CD4-positive, alpha-beta memory T cell (primary cell): ENCODE measurements at regions not wholly inside any gene's neighbourhood (a gene's known extent, or its start where the extent isn't known, plus 50 kb on each side); places are given as distances from the start of the nearest gene placed in this dataset.

Experiments used
- CTCF ChIA-PET: fragments of 350-600 bp; sonication (Branson Sonifier 250); formaldehyde crosslinking; loops from one replicate; lab custom pipeline; 2021; ENCODE audit warnings: inconsistent platforms; ENCODE audit not compliant: partially characterized antibody; lab: Charles Lee
- POLR2A ChIA-PET: fragments of 350-600 bp; sonication (Branson Sonifier 250); formaldehyde crosslinking; loops from one replicate; lab custom pipeline; 2021; ENCODE audit not compliant: partially characterized antibody; lab: Charles Lee
- DNase-seq, 5 donors: peaks; one replicate each; pipeline versions ENCODE4 v3.0.0 to v3.0.0-alpha.2; 2020 to 2022; ENCODE audit warnings: mixed read lengths in 1 of 5
- H3K27ac ChIP-seq: one replicate; pipeline ENCODE4 v1.7.0; 2013; ENCODE audit warnings: low read depth, low read length
- H3K27me3 ChIP-seq: 2 replicates; pipeline ENCODE4 v1.7.0; 2013; ENCODE audit warnings: mild to moderate bottlenecking, low read length, moderate library complexity; ENCODE audit not compliant: insufficient read depth
- H3K36me3 ChIP-seq: 2 replicates; pipeline ENCODE4 v1.7.0; 2013; ENCODE audit warnings: mild to moderate bottlenecking, low read length, moderate library complexity; ENCODE audit not compliant: insufficient read depth
- H3K4me1 ChIP-seq: 2 replicates; pipeline ENCODE4 v1.7.0; 2013; ENCODE audit warnings: mild to moderate bottlenecking, low read length, moderate library complexity; ENCODE audit not compliant: insufficient read depth
- H3K4me3 ChIP-seq, 2 donors: one replicate each; pipeline ENCODE4 v1.7.0; 2013; ENCODE audit warnings: low read length in 2 of 2, mild to moderate bottlenecking in 1 of 2
- H3K9me3 ChIP-seq, 2 donors: one replicate each; pipeline ENCODE4 v1.7.0; 2013; ENCODE audit warnings: low read length in 2 of 2, control low read depth in 1 of 2; ENCODE audit not compliant: control insufficient read depth in 1 of 2
- H3K27ac Mint-ChIP-seq, 7 donors: one replicate each; pipeline ENCODE4 v1.8.0; 2020 to 2021; ENCODE audit warnings: mixed read lengths in 7 of 7, mild to moderate bottlenecking in 6 of 7, inconsistent platforms in 3 of 7, moderate library complexity in 3 of 7
- H3K27me3 Mint-ChIP-seq, 2 donors: one replicate each; pipeline ENCODE4 v1.8.0; 2020 to 2021; ENCODE audit warnings: mixed read lengths in 2 of 2
- H3K36me3 Mint-ChIP-seq, 2 donors: one replicate each; pipeline ENCODE4 v1.8.0; 2020 to 2021; ENCODE audit warnings: mixed read lengths in 2 of 2, inconsistent platforms in 1 of 2, mild to moderate bottlenecking in 1 of 2
- H3K4me1 Mint-ChIP-seq, 4 donors: one replicate each; pipeline ENCODE4 v1.8.0; 2020 to 2021; ENCODE audit warnings: mixed read lengths in 4 of 4, mild to moderate bottlenecking in 1 of 4
- H3K4me3 Mint-ChIP-seq, 8 donors: one replicate each; pipeline ENCODE4 v1.8.0; 2020 to 2021; ENCODE audit warnings: mixed read lengths in 8 of 8, mild to moderate bottlenecking in 7 of 8, moderate library complexity in 6 of 8, inconsistent platforms in 3 of 8
- H3K9me3 Mint-ChIP-seq, 8 donors: one replicate each; pipeline ENCODE4 v1.8.0; 2020 to 2021; ENCODE audit warnings: mixed read lengths in 8 of 8, mild to moderate bottlenecking in 5 of 8, inconsistent platforms in 3 of 8, moderate library complexity in 1 of 8
- intact Hi-C: fragments of 100-400 bp; cut with micrococcal nuclease; formaldehyde crosslinking; loops from one replicate; pipeline ENCODE4 v1.15.1; 2023

DNA sequence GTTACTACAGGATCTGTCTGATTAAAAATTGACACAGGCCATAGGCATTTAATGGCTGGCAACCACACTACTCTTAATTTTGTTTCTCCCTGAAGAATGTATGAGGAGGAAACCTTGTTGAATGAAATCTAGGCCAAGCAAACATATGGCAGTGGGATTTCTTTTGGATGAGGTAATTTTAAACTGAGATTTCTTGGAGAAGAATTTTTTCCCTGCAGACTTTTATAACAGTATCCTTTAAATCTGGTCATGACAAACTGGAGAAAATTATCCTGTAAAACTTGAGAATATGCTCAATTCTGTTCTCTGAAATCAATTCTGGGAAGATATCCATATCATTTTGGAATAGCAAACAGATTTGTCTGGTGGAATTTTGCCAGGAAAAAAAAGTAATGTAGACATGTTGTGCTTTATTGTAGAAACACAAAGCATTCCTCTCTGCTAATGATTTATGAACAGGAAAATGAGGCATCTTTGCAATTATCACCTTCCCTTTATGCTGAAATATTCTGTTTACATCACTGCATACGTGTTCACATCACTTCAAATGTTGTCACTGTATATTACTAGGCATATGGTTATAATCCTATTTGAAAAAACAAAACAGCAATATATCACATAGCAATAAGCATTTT, 108.3 kb upstream of the ARSJ start:
- Histone ChIP-seq H3K4me1 (no peaks in the 10 kb centered on the region), H3K9me3 (no peaks in the 10 kb centered on the region), H3K27me3 (no peaks in the 10 kb centered on the region), H3K4me3 (no peak overlapping the region), H3K36me3 (no peaks in the 10 kb centered on the region), H3K27ac (no peak overlapping the region)
- ChIA-PET CTCF (interaction anchor here (1.4 kb wide), 1 partner anchor 17 kb away, joined by 3 read pairs; no protein-coding TSS in a partner anchor), POLR2A (no interaction called here)
- Mint-ChIP-seq H3K4me3 (no peak overlapping the region), H3K36me3 (no peaks in the 10 kb centered on the region), H3K27ac (no peak overlapping the region), H3K27me3 (peaks cover 9 to 12% of the 10 kb centered on the region in 2 donors), H3K4me1 (no peaks in the 10 kb centered on the region), H3K9me3 (peaks cover 0 to 12% (median 6%) of the 10 kb centered on the region in 8 donors)
- intact Hi-C loops = no loop called here
- no peak for DNase-seq

DNA sequence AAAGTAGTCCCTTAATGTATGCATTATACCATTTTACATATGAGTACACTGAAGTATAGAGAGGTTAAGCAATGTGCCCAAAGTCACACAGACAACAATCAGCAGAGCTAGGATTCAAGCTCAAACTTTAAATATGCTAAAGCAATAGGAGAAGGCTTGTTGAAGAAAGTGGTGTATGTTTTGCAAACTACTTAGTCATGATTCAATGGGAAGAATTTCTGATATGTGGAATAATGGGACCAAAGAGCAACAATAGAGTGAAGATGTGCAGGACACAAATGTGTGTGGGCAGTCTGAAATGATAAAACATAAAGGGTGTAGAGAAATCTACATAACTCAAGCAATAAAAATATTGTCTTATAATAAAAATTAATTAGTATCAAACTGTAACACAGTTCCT, 109.0 kb upstream of the ARSJ start:
- no peaks in the 10 kb centered on the region for H3K36me3 Mint-ChIP-seq
- Histone ChIP-seq H3K9me3 (no peaks in the 10 kb centered on the region), H3K4me1 (no peaks in the 10 kb centered on the region), H3K4me3 (no peak overlapping the region), H3K27me3 (no peaks in the 10 kb centered on the region), H3K27ac (no peak overlapping the region), H3K36me3 (no peaks in the 10 kb centered on the region)
- POLR2A ChIA-PET = no interaction called here
- peaks cover 9% of the 10 kb centered on the region in 2 donors for H3K27me3 Mint-ChIP-seq
- H3K9me3 Mint-ChIP-seq = peaks cover 0 to 12% (median 6%) of the 10 kb centered on the region in 8 donors
- H3K27ac Mint-ChIP-seq = no peak overlapping the region
- no peak for DNase-seq
- CTCF ChIA-PET = interaction anchor here (1.4 kb wide), 1 partner anchor 18 kb away, joined by 3 read pairs; no protein-coding TSS in a partner anchor
- intact Hi-C loops = no loop called here
- H3K4me1 Mint-ChIP-seq = no peaks in the 10 kb centered on the region
- H3K4me3 Mint-ChIP-seq = no peak overlapping the region

DNA sequence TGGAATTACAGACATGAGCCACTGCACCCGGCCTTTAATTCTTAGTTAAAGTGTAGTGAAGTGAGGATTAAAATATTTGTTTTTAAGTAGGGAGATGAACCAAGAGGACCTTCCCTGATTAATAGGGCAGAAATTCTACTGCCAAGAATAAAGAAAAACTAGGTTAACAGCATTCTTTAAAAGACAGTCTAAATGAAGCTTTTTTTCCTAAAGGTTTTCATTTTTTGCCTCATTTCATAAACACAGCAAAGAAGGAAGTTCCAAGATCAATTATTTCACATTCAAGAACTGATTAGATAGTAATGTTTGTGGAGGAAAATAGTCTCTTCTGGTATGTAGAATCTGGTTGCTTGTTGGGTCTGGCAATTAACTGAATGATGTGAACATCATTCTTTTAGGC, 112.1 kb upstream of the ARSJ start:
- intact Hi-C loops = no loop called here
- ChIA-PET POLR2A (no interaction called here), CTCF (no interaction called here)
- H3K27me3 Mint-ChIP-seq = peaks cover 4 to 7% of the 10 kb centered on the region in 2 donors
- Histone ChIP-seq H3K36me3 (no peaks in the 10 kb centered on the region), H3K9me3 (no peaks in the 10 kb centered on the region), H3K4me3 (no peak overlapping the region), H3K27me3 (no peaks in the 10 kb centered on the region), H3K27ac (no peak overlapping the region), H3K4me1 (no peaks in the 10 kb centered on the region)
- H3K4me1 Mint-ChIP-seq = no peaks in the 10 kb centered on the region
- DNase-seq = no peak
- H3K4me3 Mint-ChIP-seq = no peak overlapping the region
- peaks cover 0 to 12% (median 6%) of the 10 kb centered on the region in 8 donors for H3K9me3 Mint-ChIP-seq
- no peaks in the 10 kb centered on the region for H3K36me3 Mint-ChIP-seq
- H3K27ac Mint-ChIP-seq = no peak overlapping the region

DNA sequence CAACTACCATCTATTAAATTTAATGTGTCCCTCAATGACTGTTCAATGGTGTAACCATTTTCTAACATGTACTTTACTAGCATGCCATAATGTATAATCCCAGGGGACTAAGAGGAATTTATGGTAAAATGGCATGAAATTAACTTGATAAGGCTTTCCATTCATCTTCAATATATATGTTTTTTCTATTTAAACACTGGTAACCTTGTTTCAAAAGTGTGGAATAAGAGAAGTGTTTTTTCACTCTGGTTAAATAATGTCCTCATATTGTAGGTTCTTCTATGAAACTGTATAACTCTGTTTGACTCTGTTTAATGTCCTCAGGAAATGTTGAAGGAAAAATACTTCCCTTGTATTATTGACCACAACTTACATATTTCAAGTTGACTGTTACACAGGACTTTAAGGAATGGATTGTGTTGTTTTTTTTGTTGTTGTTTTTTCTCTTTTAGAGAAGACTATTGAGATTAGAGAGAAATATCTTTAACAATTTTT, 113.8 kb upstream of the ARSJ start:
- ChIA-PET POLR2A (no interaction called here), CTCF (no interaction called here)
- intact Hi-C loops = no loop called here
- H3K27me3 Mint-ChIP-seq = peaks cover 4 to 5% of the 10 kb centered on the region in 2 donors
- Histone ChIP-seq H3K36me3 (no peaks in the 10 kb centered on the region), H3K4me1 (no peaks in the 10 kb centered on the region), H3K9me3 (no peaks in the 10 kb centered on the region), H3K27ac (no peak overlapping the region), H3K27me3 (no peaks in the 10 kb centered on the region), H3K4me3 (no peak overlapping the region)
- H3K36me3 Mint-ChIP-seq = no peaks in the 10 kb centered on the region
- peaks cover 0 to 12% (median 6%) of the 10 kb centered on the region in 8 donors for H3K9me3 Mint-ChIP-seq
- no peaks in the 10 kb centered on the region for H3K4me1 Mint-ChIP-seq
- no peak overlapping the region for H3K27ac Mint-ChIP-seq
- no peak overlapping the region for H3K4me3 Mint-ChIP-seq
- DNase-seq = no peak

DNA sequence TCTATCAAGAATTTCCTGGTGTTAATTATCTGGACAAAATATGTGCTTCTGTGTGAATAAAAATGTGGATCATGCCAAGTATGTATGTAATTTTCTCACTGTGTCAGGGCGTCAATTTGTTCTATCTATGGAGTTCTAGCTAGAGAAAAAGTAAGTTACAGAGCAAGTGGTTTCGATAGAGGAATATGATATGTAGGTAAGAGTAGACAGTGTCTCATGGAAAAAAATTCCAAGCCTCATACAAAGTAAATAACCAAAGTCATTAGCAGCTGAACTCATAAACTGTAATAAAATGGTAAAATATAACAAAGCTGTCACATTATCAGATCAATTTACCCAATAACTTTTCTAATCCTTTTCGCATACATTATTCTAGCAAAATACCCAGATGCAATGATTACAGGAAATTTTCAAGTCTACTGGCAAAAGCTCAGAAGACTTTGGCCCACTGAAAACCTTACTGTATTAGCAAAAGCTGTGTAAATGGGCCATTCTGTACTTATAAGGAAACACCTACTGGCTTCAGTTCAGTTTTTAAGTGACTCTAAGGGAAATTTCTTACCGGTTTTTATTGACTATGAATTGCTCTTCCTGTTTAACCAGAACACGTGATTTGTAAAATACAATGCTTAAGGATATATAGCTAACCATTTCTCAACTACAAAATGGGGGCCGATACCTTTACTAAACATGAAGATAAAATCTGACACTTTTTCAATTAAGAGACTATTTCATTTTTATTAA, 121.0 kb upstream of the ARSJ start:
- ChIA-PET CTCF (no interaction called here), POLR2A (no interaction called here)
- Histone ChIP-seq H3K4me3 (no peak overlapping the region), H3K36me3 (no peaks in the 10 kb centered on the region), H3K4me1 (no peaks in the 10 kb centered on the region), H3K9me3 (no peaks in the 10 kb centered on the region), H3K27ac (no peak overlapping the region), H3K27me3 (no peaks in the 10 kb centered on the region)
- Mint-ChIP-seq H3K4me1 (peaks cover 0 to 4% (median under 1%) of the 10 kb centered on the region in 4 donors), H3K36me3 (no peaks in the 10 kb centered on the region), H3K27me3 (peaks cover 7 to 10% of the 10 kb centered on the region in 2 donors), H3K9me3 (no peaks in the 10 kb centered on the region), H3K4me3 (no peak overlapping the region), H3K27ac (no peak overlapping the region)
- intact Hi-C loops = no loop called here
- DNase-seq = no peak

DNA sequence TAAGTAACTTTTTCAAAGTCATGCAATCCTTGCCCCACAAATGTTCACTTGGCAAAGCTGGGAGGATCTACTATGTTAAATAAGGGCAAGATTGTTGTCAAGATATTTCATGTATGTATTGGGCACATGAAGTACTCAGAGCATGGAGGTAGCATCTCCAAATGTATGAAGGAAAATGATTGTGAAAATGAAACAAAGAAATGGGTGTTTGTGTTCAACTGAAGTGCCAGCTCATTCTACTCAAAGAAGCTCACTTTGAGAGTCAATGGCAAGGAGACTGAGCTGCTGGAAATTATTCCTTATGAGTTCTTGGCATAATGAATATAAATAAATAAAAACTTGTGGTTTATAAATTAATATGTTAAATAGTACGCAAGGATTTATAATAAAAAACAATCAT, 124.5 kb upstream of the ARSJ start:
- Histone ChIP-seq H3K27me3 (no peaks in the 10 kb centered on the region), H3K27ac (no peak overlapping the region), H3K4me3 (no peak overlapping the region), H3K36me3 (no peaks in the 10 kb centered on the region), H3K9me3 (no peaks in the 10 kb centered on the region), H3K4me1 (no peaks in the 10 kb centered on the region)
- Mint-ChIP-seq H3K4me3 (no peak overlapping the region), H3K27me3 (peaks cover 7 to 8% of the 10 kb centered on the region in 2 donors), H3K9me3 (no peaks in the 10 kb centered on the region), H3K27ac (no peak overlapping the region), H3K4me1 (peaks cover 0 to 4% (median 1%) of the 10 kb centered on the region in 4 donors), H3K36me3 (no peaks in the 10 kb centered on the region)
- no peak for DNase-seq
- ChIA-PET POLR2A (no interaction called here), CTCF (no interaction called here)
- intact Hi-C loops = no loop called here

DNA sequence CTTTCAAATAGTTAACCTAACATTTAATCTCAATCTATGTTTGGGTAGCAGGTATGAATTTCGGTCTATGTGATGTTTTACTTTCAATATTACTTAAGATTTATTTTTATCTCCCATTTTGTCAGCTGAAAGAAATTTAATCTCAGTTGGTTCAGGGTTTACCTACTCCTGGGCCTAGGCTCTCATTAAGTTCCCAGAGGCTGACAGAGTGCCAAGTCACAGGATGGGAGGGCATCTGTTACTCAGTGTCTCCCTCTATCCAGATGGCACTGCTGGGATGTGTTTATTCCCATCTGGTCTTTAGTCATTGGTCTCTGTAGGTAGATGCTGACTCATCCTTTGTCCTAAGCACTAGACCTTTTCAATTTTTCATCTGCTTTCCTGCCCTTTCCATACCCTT, 129.4 kb upstream of the ARSJ start:
- intact Hi-C loops = no loop called here
- no peak overlapping the region for H3K4me3 Mint-ChIP-seq
- H3K36me3 Mint-ChIP-seq = no peaks in the 10 kb centered on the region
- H3K9me3 Mint-ChIP-seq = no peaks in the 10 kb centered on the region
- no peak for DNase-seq
- Histone ChIP-seq H3K4me1 (no peaks in the 10 kb centered on the region), H3K4me3 (no peak overlapping the region), H3K9me3 (no peaks in the 10 kb centered on the region), H3K27ac (no peak overlapping the region), H3K36me3 (no peaks in the 10 kb centered on the region), H3K27me3 (no peaks in the 10 kb centered on the region)
- no peak overlapping the region for H3K27ac Mint-ChIP-seq
- POLR2A ChIA-PET = no interaction called here
- CTCF ChIA-PET = interaction anchor here (1.5 kb wide), 1 partner anchor 10 kb away, joined by 3 read pairs; no protein-coding TSS in a partner anchor
- peaks cover 0 to 5% (median under 1%) of the 10 kb centered on the region in 4 donors for H3K4me1 Mint-ChIP-seq
- H3K27me3 Mint-ChIP-seq = peaks cover 0 to 4% of the 10 kb centered on the region in 2 donors
